Panc1 (cell line): ENCODE measurements at regions not wholly inside any gene's neighbourhood (a gene's known extent, or its start where the extent isn't known, plus 50 kb on each side); places are given as distances from the start of the nearest gene placed in this dataset.

Source experiments
- ATAC-seq: fragments of 200-7000 bp; cut with Tn5 transposase; 2 replicates; pipeline ENCODE4 v1.9.1; 2020; ENCODE audit warnings: mild to moderate bottlenecking, moderate library complexity
- BruUV-seq: library from RNA; stranded (reverse); fragments of 400-500 nt; replicated peaks from 2 replicates; lab custom pipeline; 2021; lab: Mats Ljungman, UMichigan
- CTCF ChIA-PET: fragments of 300-600 bp; sonication (Branson Sonifier 250); formaldehyde crosslinking; loops from one replicate; lab custom pipeline; 2022; ENCODE audit warnings: antibody characterized with exemption; lab: Charles Lee
- POLR2A ChIA-PET: fragments of 300-600 bp; sonication (Branson Sonifier 250); formaldehyde crosslinking; loops from one replicate; lab custom pipeline; 2022; ENCODE audit warnings: antibody characterized with exemption; lab: Charles Lee
- DNase-seq: peaks from one replicate; pipeline ENCODE4 v3.0.0-alpha.2; 2010; ENCODE audit warnings: low read depth, low spot score
- H3K27ac ChIP-seq: 2 replicates; pipeline ENCODE4 v1.5.1; 2011; ENCODE audit warnings: mild to moderate bottlenecking, low read length, inconsistent platforms
- H3K27me3 ChIP-seq: fragments of 200-500 bp; sonication (Bioruptor generic); 2 replicates; pipeline ENCODE4 v1.6.0; 2014; ENCODE audit warnings: low read length, inconsistent platforms; ENCODE audit not compliant: control insufficient read depth, insufficient read depth
- H3K36me3 ChIP-seq: fragments of 200-500 bp; sonication (Bioruptor generic); 2 replicates; pipeline ENCODE4 v1.5.1; 2014; ENCODE audit warnings: inconsistent platforms, mild to moderate bottlenecking, low read length, moderate library complexity; ENCODE audit not compliant: control insufficient read depth, insufficient read depth
- H3K4me1 ChIP-seq: 2 replicates; pipeline ENCODE4 v1.5.1; 2011; ENCODE audit warnings: inconsistent platforms, mild to moderate bottlenecking, low read length, moderate library complexity; ENCODE audit not compliant: control insufficient read depth, insufficient read depth
- H3K4me3 ChIP-seq, 2 experiments: 2 replicates each; pipeline ENCODE4 v1.5.1; 2011 to 2012; ENCODE audit warnings: low read depth in 2 of 2, low read length in 2 of 2, mild to moderate bottlenecking in 2 of 2, inconsistent platforms in 1 of 2, moderate library complexity in 1 of 2
- H3K9me3 ChIP-seq: fragments of 200-500 bp; sonication (Bioruptor generic); 2 replicates; pipeline ENCODE4 v1.5.1; 2014; ENCODE audit warnings: low read depth, mild to moderate bottlenecking, inconsistent platforms, low read length, moderate library complexity; ENCODE audit not compliant: control insufficient read depth, insufficient read depth
- CTCF ChIP-seq: fragments of 450-650 bp; IDR thresholded peaks from 2 replicates; pipeline ENCODE4 v1.5.1; 2017; ENCODE audit warnings: mild to moderate bottlenecking
- POLR2AphosphoS5 ChIP-seq: IDR thresholded peaks from 2 replicates; pipeline ENCODE4 v1.6.1; 2012; ENCODE audit warnings: mild to moderate bottlenecking, low read depth, low read length, moderate library complexity
- REST ChIP-seq, 2 experiments: IDR thresholded peaks; 2 replicates each; pipeline ENCODE4 v1.6.1; 2011 to 2012; ENCODE audit warnings: low read depth in 2 of 2, control low read depth in 1 of 2, low read length in 1 of 2, mild to moderate bottlenecking in 1 of 2, moderate library complexity in 1 of 2; ENCODE audit not compliant: insufficient read depth in 1 of 2
- SIN3A ChIP-seq: IDR thresholded peaks from 2 replicates; pipeline ENCODE4 v1.6.1; 2012; ENCODE audit warnings: low read depth, mild to moderate bottlenecking, low read length, moderate library complexity, borderline replicate concordance; ENCODE audit not compliant: insufficient read depth
- TCF7L2 ChIP-seq: IDR thresholded peaks from 2 replicates; pipeline ENCODE4 v1.6.1; 2011; ENCODE audit warnings: mild to moderate bottlenecking, low read depth, low read length, inconsistent platforms
- in situ Hi-C: cut with HindIII; loops from 2 replicates; pipeline ENCODE4 v1.10.0; 2016; ENCODE audit warnings: low sequenced_read_pairs, low pct_unique_long_range_greater_than_20kb
- intact Hi-C: fragments of 100-400 bp; cut with micrococcal nuclease; formaldehyde crosslinking; loops from one replicate; pipeline ENCODE4 v1.10.0; 2022; ENCODE audit not compliant: unreplicated experiment

GRCh38 chr2:162989507-162989906, 150.9 kb upstream of the KCNH7 start:
- ATAC-seq: no peak
- Histone ChIP-seq H3K4me3 (no peak overlapping the region), H3K36me3 (no peaks in the 10 kb centered on the region), H3K4me1 (no peaks in the 10 kb centered on the region), H3K9me3 (no peaks in the 10 kb centered on the region), H3K27ac (no peak overlapping the region), H3K27me3 (no peaks in the 10 kb centered on the region)
- no peak for DNase-seq
- in situ Hi-C loops (no loop called here), intact Hi-C loops (no loop called here)
- TF ChIP-seq SIN3A (no peak), POLR2AphosphoS5 (no peak), REST (IDR thresholded peaks at IDR 0.05; ENCODE audit: insufficient read depth in 1 of 2, low read depth in 2 of 2, low read length in 1 of 2) (no peak), TCF7L2 (no peak), CTCF (no peak)
- BruUV-seq: no TSS peak
- POLR2A ChIA-PET: no interaction called here
- CTCF ChIA-PET: no interaction called here

- H3K27me3 ChIP-seq: no peaks in the 10 kb centered on the region
- BruUV-seq: no TSS peak
- H3K4me1 ChIP-seq: no peaks in the 10 kb centered on the region
- no peaks in the 10 kb centered on the region for H3K36me3 ChIP-seq
- no peak for DNase-seq
- POLR2A ChIA-PET: no interaction called here
- in situ Hi-C loops: no loop called here
- ATAC-seq: no peak
- intact Hi-C loops: no loop called here
- CTCF ChIA-PET: no interaction called here
- no peaks in the 10 kb centered on the region for H3K9me3 ChIP-seq
- no peak overlapping the region for H3K27ac ChIP-seq
- TF ChIP-seq POLR2AphosphoS5: no peak
- no peak for TF ChIP-seq REST (IDR thresholded peaks at IDR 0.05; ENCODE audit: insufficient read depth in 1 of 2, low read depth in 2 of 2, low read length in 1 of 2)
- TF ChIP-seq CTCF: no peak
- no peak for TF ChIP-seq TCF7L2
- no peak for TF ChIP-seq SIN3A
- H3K4me3 ChIP-seq: no peak overlapping the region
Observed at GRCh38 chr2:162974771-162975170, 136.2 kb upstream of the KCNH7 start.
